WI38 (cell line): ENCODE measurements at regions not wholly inside any gene's neighbourhood (a gene's known extent, or its start where the extent isn't known, plus 50 kb on each side); places are given as distances from the start of the nearest gene placed in this dataset.

Experiments used
- H3K4me3 ChIP-seq: 2 replicates; pipeline ENCODE4 v1.5.1; 2011; ENCODE audit warnings: low read depth, mild to moderate bottlenecking, control low read depth, low read length
- CTCF ChIP-seq: IDR thresholded peaks from 2 replicates; pipeline ENCODE4 v1.5.1; 2012; ENCODE audit warnings: low read depth, mild to moderate bottlenecking, control low read depth, low read length

GRCh38 chr2:5330961-5331360 lies 361.2 kb upstream of the SOX11 start:
- no peak for TF ChIP-seq CTCF
- no peak overlapping the region for H3K4me3 ChIP-seq

DNA sequence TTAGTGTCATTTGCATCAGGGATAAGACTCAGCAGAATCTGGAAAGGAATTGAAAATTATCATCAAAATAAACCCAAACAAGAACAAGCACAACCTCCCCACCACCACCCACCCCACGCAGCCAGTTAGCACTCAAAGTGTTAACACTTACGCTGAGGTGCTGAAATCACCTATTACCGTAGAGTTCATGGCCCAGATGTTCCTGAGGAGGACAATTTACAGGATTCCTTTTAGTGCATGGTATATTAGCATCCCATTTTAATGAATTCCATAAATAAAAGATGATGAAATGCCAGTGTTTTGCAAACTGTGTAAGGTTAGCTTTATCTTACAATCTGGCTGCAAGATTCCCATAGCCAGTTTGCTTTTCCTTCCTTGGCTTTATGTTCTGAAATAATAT lies 359.3 kb upstream of the SOX11 start:
- TF ChIP-seq CTCF, result no peak
- H3K4me3 ChIP-seq, result no peak overlapping the region

- TF ChIP-seq CTCF, result no peak
- H3K4me3 ChIP-seq, result no peak overlapping the region
These were observed 352.7 kb upstream of the SOX11 start for GRCh38 chr2:5339473-5339872.

GRCh38 chr2:5343785-5344335 lies 348.3 kb upstream of the SOX11 start:
- TF ChIP-seq CTCF, result no peak
- no peak overlapping the region for H3K4me3 ChIP-seq

DNA sequence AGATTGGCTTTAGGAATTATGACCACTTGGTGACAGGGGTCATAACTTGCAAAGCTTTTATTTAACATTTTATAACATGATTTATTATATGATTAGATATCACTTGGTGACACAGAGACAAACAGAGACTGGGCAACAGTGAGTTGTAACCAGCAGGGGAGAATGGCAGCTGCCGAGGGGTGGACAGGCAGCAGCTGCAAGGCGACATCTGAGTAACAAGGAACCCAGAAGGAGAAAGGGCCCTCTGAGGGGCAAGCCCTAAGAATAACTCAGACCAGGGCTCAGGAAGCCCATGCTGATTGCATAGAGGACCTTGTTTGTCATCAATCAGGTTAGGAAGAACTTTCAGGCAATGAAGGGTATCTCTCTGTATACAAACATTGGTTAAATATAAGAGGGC lies 339.9 kb upstream of the SOX11 start:
- TF ChIP-seq CTCF, result no peak
- H3K4me3 ChIP-seq, result no peak overlapping the region

DNA sequence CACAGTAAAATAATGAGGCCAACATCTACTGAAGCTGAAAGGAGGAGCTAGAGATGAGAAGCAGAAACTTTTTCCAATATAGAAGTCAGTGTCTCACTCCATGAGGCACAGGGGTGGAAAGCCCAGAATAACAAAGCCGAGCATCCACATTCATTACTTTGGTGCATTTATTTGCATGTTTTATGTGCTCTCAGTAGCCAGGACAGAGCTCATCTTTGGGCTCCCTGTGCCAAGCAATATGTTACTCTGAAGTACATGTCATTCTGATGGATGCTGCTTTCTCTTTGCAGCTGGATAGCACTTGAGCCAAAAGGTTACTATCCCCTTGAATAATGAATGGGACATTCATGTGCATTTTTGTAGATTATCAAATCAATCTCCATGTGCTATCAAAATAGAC lies 338.6 kb upstream of the SOX11 start:
- TF ChIP-seq CTCF, result no peak
- H3K4me3 ChIP-seq, result no peak overlapping the region

DNA sequence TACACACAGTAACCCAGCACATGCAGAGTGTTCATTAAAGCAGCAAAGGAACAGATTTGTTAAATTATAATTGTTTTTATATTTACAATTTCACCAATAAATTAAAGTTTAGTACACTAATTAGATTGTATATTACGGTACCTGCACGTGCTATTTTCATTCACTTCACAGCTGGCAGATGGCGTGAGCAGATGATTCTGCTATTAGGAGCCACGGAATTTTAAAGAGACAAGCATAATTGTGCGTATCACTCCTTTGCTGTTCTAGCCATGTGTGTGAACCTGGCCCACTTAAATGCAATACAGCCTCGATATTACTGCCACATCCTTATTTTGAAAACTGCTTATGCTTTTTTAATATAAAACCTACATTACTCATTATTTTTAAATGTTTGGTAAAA lies 332.8 kb upstream of the SOX11 start:
- no peak for TF ChIP-seq CTCF
- H3K4me3 ChIP-seq, result no peak overlapping the region
